Fibroblast of lung (primary cell): ENCODE measurements at regions not wholly inside any gene's neighbourhood (a gene's known extent, or its start where the extent isn't known, plus 50 kb on each side); places are given as distances from the start of the nearest gene placed in this dataset.

Source experiments
- DNase-seq, 2 donors: peaks; one replicate each; pipeline versions ENCODE4 v3.0.0 to v3.0.0-alpha.2; 2010; ENCODE audit warnings: low read depth in 2 of 2
- H2AFZ ChIP-seq: 2 replicates; pipeline ENCODE4 v1.5.1; 2012; ENCODE audit warnings: low read length, control low read depth, inconsistent platforms
- H3K27ac ChIP-seq: 2 replicates; pipeline ENCODE4 v1.5.1; 2011; ENCODE audit warnings: low read length, control low read depth; ENCODE audit not compliant: insufficient read depth
- H3K27me3 ChIP-seq: 2 replicates; pipeline ENCODE4 v1.5.1; 2011; ENCODE audit warnings: mild to moderate bottlenecking, low read length; ENCODE audit not compliant: control insufficient read depth, insufficient read depth
- H3K36me3 ChIP-seq: 2 replicates; pipeline ENCODE4 v1.5.1; 2011; ENCODE audit warnings: low read length; ENCODE audit not compliant: control insufficient read depth, insufficient read depth
- H3K4me1 ChIP-seq: 2 replicates; pipeline ENCODE4 v1.5.1; 2011; ENCODE audit warnings: low read length; ENCODE audit not compliant: control insufficient read depth, insufficient read depth; ENCODE audit errors: extremely low read depth
- H3K4me2 ChIP-seq: 2 replicates; pipeline ENCODE4 v1.5.1; 2011; ENCODE audit warnings: low read length, control low read depth; ENCODE audit not compliant: insufficient read depth; ENCODE audit errors: extremely low read depth
- H3K4me3 ChIP-seq, 4 experiments: fragments of 200-600 bp in 1 of 4; sonication (generic) in 1 of 4; replicated peaks in 1 of 4; 2 replicates each; pipeline ENCODE4 v1.5.1; 2011 to 2016; ENCODE audit warnings: low read length in 4 of 4, low read depth in 3 of 4, mild to moderate bottlenecking in 3 of 4, control low read depth in 2 of 4, inconsistent platforms in 1 of 4, mixed read lengths in 1 of 4; ENCODE audit not compliant: insufficient read depth in 1 of 4; ENCODE audit errors: control extremely low read depth in 1 of 4
- H3K79me2 ChIP-seq: 2 replicates; pipeline ENCODE4 v1.5.1; 2012; ENCODE audit warnings: mild to moderate bottlenecking, low read length, inconsistent platforms; ENCODE audit not compliant: control insufficient read depth, insufficient read depth
- H3K9ac ChIP-seq: 2 replicates; pipeline ENCODE4 v1.5.1; 2011; ENCODE audit warnings: mild to moderate bottlenecking, low read length, control low read depth; ENCODE audit not compliant: insufficient read depth
- H3K9me3 ChIP-seq: 2 replicates; pipeline ENCODE4 v1.5.1; 2012; ENCODE audit warnings: low read depth, low read length; ENCODE audit not compliant: control insufficient read depth, insufficient read depth
- H4K20me1 ChIP-seq: 2 replicates; pipeline ENCODE4 v1.5.1; 2011; ENCODE audit warnings: low read length; ENCODE audit not compliant: control insufficient read depth, insufficient read depth; ENCODE audit errors: extremely low read depth
- CTCF ChIP-seq, 2 donors: IDR thresholded peaks in 1 of 2; conservative IDR thresholded peaks in 1 of 2; 1 replicate in 1 of 2; 2 replicates in 1 of 2; pipeline ENCODE4 v1.5.1; 2011 to 2012; ENCODE audit warnings: low read length in 2 of 2, control low read depth in 1 of 2, inconsistent platforms in 1 of 2, low read depth in 1 of 2, mild to moderate bottlenecking in 1 of 2
- EZH2 ChIP-seq: IDR thresholded peaks from 2 replicates; pipeline ENCODE4 v1.5.1; 2012; ENCODE audit warnings: low read length, control low read depth, mild to moderate bottlenecking; ENCODE audit errors: missing control alignments

- Histone ChIP-seq H3K79me2 (no peaks in the 10 kb centered on the region), H3K4me2 (no peak overlapping the region), H3K36me3 (no peaks in the 10 kb centered on the region), H3K9ac (no peak overlapping the region), H3K4me3 (no peak overlapping the region), H3K9me3 (no peaks in the 10 kb centered on the region), H3K27me3 (no peaks in the 10 kb centered on the region), H3K27ac (no peak overlapping the region), H4K20me1 (no peaks in the 10 kb centered on the region), H3K4me1 (no peaks in the 10 kb centered on the region), H2AFZ (no peak overlapping the region)
- no peak for TF ChIP-seq CTCF (conservative IDR thresholded peaks at IDR 0.05 in 1 of 2, IDR thresholded peaks at IDR 0.05 in 1 of 2; ENCODE audit: low read depth in 1 of 2, low read length in 2 of 2)
- TF ChIP-seq EZH2 = no peak
- DNase-seq = no peak
Measured at GRCh38 chr5:114255260-114255659, 106.6 kb upstream of the KCNN2 start.

GRCh38 chr5:114261989-114262388, 99.9 kb upstream of the KCNN2 start:
- Histone ChIP-seq H3K9me3 (no peaks in the 10 kb centered on the region), H3K27ac (no peak overlapping the region), H3K9ac (no peak overlapping the region), H4K20me1 (no peaks in the 10 kb centered on the region), H2AFZ (no peak overlapping the region), H3K27me3 (no peaks in the 10 kb centered on the region), H3K4me1 (no peaks in the 10 kb centered on the region), H3K79me2 (no peaks in the 10 kb centered on the region), H3K4me2 (no peak overlapping the region), H3K36me3 (no peaks in the 10 kb centered on the region), H3K4me3 (no peak overlapping the region)
- TF ChIP-seq CTCF (conservative IDR thresholded peaks at IDR 0.05 in 1 of 2, IDR thresholded peaks at IDR 0.05 in 1 of 2; ENCODE audit: low read depth in 1 of 2, low read length in 2 of 2) = no peak
- no peak for TF ChIP-seq EZH2
- no peak for DNase-seq

GRCh38 chr5:114265432-114266060, 96.3 kb upstream of the KCNN2 start:
- H3K27me3 ChIP-seq = no peaks in the 10 kb centered on the region
- H3K4me2 ChIP-seq = no peak overlapping the region
- no peak overlapping the region for H2AFZ ChIP-seq
- H3K36me3 ChIP-seq = no peaks in the 10 kb centered on the region
- no peak for DNase-seq
- no peaks in the 10 kb centered on the region for H3K79me2 ChIP-seq
- H4K20me1 ChIP-seq = no peaks in the 10 kb centered on the region
- H3K27ac ChIP-seq = no peak overlapping the region
- H3K4me1 ChIP-seq = no peaks in the 10 kb centered on the region
- H3K9ac ChIP-seq = no peak overlapping the region
- no peaks in the 10 kb centered on the region for H3K9me3 ChIP-seq
- no peak overlapping the region for H3K4me3 ChIP-seq
- no peak for TF ChIP-seq CTCF (conservative IDR thresholded peaks at IDR 0.05 in 1 of 2, IDR thresholded peaks at IDR 0.05 in 1 of 2; ENCODE audit: low read depth in 1 of 2, low read length in 2 of 2)
- no peak for TF ChIP-seq EZH2
